CD4-positive, CD25-positive, alpha-beta regulatory T cell (primary cell): ENCODE measurements at regions not wholly inside any gene's neighbourhood (a gene's known extent, or its start where the extent isn't known, plus 50 kb on each side); places are given as distances from the start of the nearest gene placed in this dataset.

Experiments used
- ATAC-seq, 2 donors: fragments of 150-1000 bp; cut with Tn5 transposase; one replicate each; pipeline ENCODE4 v1.10.0; 2021; ENCODE audit warnings: low read depth in 2 of 2, moderate number of reproducible peaks in 2 of 2, moderate library complexity in 1 of 2
- DNase-seq, 3 donors: peaks; one replicate each; pipeline versions ENCODE4 v3.0.0 to v3.0.0-alpha.2; 2012 to 2022; ENCODE audit warnings: mixed read lengths in 1 of 3
- H3K27ac ChIP-seq: one replicate; pipeline ENCODE4 v1.7.0; 2013; ENCODE audit warnings: mild to moderate bottlenecking, low read length; ENCODE audit not compliant: insufficient read depth, poor library complexity, severe bottlenecking
- H3K27me3 ChIP-seq: one replicate; pipeline ENCODE4 v1.7.0; 2013; ENCODE audit warnings: low read length; ENCODE audit not compliant: control insufficient read depth, insufficient read depth
- H3K36me3 ChIP-seq: one replicate; pipeline ENCODE4 v1.7.0; 2013; ENCODE audit warnings: mild to moderate bottlenecking, low read length, moderate library complexity; ENCODE audit not compliant: control insufficient read depth, insufficient read depth
- H3K4me1 ChIP-seq: 2 replicates; pipeline ENCODE4 v1.7.0; 2013; ENCODE audit warnings: mild to moderate bottlenecking, low read length; ENCODE audit not compliant: insufficient read depth, control insufficient read depth, poor library complexity, severe bottlenecking
- H3K4me3 ChIP-seq: one replicate; pipeline ENCODE4 v1.7.0; 2013; ENCODE audit warnings: low read depth, mild to moderate bottlenecking, low read length, moderate library complexity
- H3K9me3 ChIP-seq, 2 experiments: 1 replicate in 1 of 2; 2 replicates in 1 of 2; pipeline ENCODE4 v1.7.0; 2013; ENCODE audit warnings: low read length in 2 of 2, mild to moderate bottlenecking in 1 of 2, moderate library complexity in 1 of 2; ENCODE audit not compliant: control insufficient read depth in 2 of 2
- H3K27ac Mint-ChIP-seq, 3 donors: one replicate each; pipeline ENCODE4 v1.8.0; 2020 to 2022; ENCODE audit warnings: mild to moderate bottlenecking in 3 of 3, mixed read lengths in 3 of 3, moderate library complexity in 2 of 3
- H3K27me3 Mint-ChIP-seq: one replicate; pipeline ENCODE4 v1.8.0; 2022; ENCODE audit warnings: mild to moderate bottlenecking, mixed read lengths
- H3K36me3 Mint-ChIP-seq: one replicate; pipeline ENCODE4 v1.8.0; 2020; ENCODE audit warnings: mixed read lengths
- H3K4me1 Mint-ChIP-seq, 4 donors: one replicate each; pipeline ENCODE4 v1.8.0; 2020 to 2022; ENCODE audit warnings: mixed read lengths in 4 of 4, mild to moderate bottlenecking in 1 of 4
- H3K4me3 Mint-ChIP-seq, 4 donors: one replicate each; pipeline ENCODE4 v1.8.0; 2020 to 2022; ENCODE audit warnings: mild to moderate bottlenecking in 4 of 4, mixed read lengths in 4 of 4, moderate library complexity in 3 of 4
- H3K9me3 Mint-ChIP-seq, 7 donors: one replicate each; pipeline ENCODE4 v1.8.0; 2020 to 2022; ENCODE audit warnings: mixed read lengths in 7 of 7, mild to moderate bottlenecking in 3 of 7, moderate library complexity in 2 of 7

DNA sequence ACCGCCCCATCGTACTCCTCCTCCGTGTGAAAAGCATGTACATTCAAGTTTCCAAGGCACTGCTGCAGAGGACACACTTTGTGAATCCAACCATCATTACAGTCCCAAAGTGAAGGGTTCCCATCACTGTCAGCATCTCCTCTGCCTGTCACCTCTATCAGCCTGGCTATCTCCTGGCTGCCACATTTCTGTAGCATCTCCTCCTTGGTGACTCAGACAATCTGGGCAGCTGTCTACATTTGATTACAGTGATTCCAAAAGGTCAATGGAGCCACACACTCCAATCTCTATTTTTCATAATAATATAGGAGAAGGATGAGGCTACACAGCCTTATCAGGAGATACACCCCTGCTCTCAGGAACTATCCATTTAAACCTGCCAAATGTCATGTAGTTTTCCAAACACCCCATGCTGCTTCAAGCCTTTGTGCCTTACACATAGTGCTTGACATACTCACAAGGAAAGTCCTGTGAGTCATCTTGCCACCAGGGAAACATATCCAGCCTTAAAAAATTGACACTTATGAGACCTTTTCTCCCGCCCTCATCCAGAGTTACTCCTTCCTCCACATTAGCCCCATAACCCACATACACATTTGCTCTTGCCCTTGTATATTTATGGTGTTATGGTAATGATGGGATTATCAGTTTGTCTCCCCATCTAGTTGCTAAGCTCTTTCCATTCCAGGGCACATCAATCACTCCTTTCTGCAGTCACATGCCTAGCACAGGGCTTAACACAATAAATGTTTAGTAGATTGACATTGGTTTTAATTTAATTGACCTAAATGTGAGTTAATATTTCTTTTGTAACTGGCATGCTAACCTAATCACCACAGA lies 250.1 kb upstream of the CDH5 start:
- Mint-ChIP-seq H3K4me3 (no peak overlapping the region), H3K4me1 (no peaks in the 10 kb centered on the region), H3K27me3 (no peaks in the 10 kb centered on the region), H3K36me3 (no peaks in the 10 kb centered on the region), H3K27ac (no peak overlapping the region), H3K9me3 (peaks cover 0 to 6% (median 0%) of the 10 kb centered on the region in 7 donors)
- no peak overlapping the region for H3K27ac ChIP-seq
- H3K27me3 ChIP-seq, result no peaks in the 10 kb centered on the region
- no peaks in the 10 kb centered on the region for H3K36me3 ChIP-seq
- H3K9me3 ChIP-seq, result no peaks in the 10 kb centered on the region
- DNase-seq (no peak), ATAC-seq (no peak)
- no peak overlapping the region for H3K4me3 ChIP-seq
- no peaks in the 10 kb centered on the region for H3K4me1 ChIP-seq

DNA sequence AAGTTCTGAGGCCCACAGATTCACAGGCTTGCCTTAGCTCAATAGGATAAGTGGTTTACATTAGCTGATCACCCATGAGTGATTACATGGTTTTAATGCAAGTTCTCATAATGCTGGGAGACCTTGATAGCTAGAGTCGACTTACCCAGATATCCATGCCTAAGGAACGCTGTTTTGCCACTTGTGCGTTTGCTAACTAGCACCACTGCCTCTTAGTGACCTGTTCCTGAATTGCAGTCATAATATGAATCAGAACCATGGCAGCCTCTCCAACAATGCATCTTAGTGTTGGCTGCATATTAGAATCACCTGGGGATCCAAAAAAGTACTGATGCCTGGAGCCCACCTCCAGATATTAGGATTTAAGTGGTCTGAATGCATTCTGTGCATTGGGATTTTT lies 251.1 kb upstream of the CDH5 start:
- Histone ChIP-seq H3K36me3 (no peaks in the 10 kb centered on the region), H3K4me3 (no peak overlapping the region), H3K4me1 (no peaks in the 10 kb centered on the region), H3K27ac (no peak overlapping the region), H3K9me3 (no peaks in the 10 kb centered on the region), H3K27me3 (no peaks in the 10 kb centered on the region)
- DNase-seq (no peak), ATAC-seq (no peak)
- Mint-ChIP-seq H3K27me3 (no peaks in the 10 kb centered on the region), H3K4me1 (no peaks in the 10 kb centered on the region), H3K27ac (no peak overlapping the region), H3K4me3 (no peak overlapping the region), H3K9me3 (peaks cover 0 to 4% (median 0%) of the 10 kb centered on the region in 7 donors), H3K36me3 (no peaks in the 10 kb centered on the region)

DNA sequence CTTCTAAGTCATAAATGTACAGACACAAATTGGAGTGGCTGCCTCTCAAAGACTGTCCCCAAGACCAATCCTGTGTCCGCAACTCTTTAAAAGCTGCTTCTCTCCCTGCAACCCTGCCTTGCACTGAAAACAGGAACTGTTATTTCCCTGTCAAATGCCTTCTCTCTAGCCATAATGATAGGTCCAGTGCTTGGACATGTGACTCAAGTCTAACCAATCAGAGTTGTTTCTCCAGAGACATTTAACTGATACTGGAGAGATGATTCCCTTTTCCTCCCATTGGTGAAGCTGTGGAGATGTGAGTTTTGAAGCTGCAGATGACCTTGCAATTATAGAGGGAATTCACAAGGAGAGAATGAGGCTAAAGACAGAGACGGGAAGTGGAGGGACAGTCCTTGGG lies 253.3 kb upstream of the CDH5 start:
- H3K36me3 Mint-ChIP-seq, result no peaks in the 10 kb centered on the region
- Histone ChIP-seq H3K4me3 (no peak overlapping the region), H3K9me3 (no peaks in the 10 kb centered on the region), H3K4me1 (no peaks in the 10 kb centered on the region), H3K27ac (no peak overlapping the region), H3K27me3 (no peaks in the 10 kb centered on the region), H3K36me3 (no peaks in the 10 kb centered on the region)
- no peak overlapping the region for H3K27ac Mint-ChIP-seq
- peaks cover 4% of the 10 kb centered on the region for H3K27me3 Mint-ChIP-seq
- peaks cover 0 to 4% (median 0%) of the 10 kb centered on the region in 7 donors for H3K9me3 Mint-ChIP-seq
- no peak for DNase-seq
- ATAC-seq, result no peak
- H3K4me1 Mint-ChIP-seq, result no peaks in the 10 kb centered on the region
- no peak overlapping the region for H3K4me3 Mint-ChIP-seq

DNA sequence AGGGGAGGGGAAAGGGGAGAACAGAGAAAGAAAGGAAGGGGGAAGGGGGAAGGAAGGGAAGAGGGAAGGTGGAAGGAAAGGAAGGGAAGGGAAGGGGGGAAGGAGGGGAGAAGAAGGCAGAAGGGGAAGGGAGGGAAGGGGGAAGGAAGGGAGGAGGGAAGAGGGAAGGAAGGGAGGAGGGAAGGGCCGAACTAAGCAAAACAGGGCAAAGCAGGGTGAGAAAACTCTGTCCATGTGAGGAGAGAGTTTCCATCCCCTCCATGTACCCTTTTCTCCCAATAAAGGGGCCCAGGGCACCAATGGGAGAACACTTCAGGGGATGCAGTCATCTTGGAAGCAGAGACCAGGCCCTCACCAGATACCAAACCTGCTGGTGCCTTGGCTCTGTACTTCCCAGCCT lies 256.8 kb upstream of the CDH5 start:
- H3K4me1 Mint-ChIP-seq, result no peaks in the 10 kb centered on the region
- ATAC-seq, result no peak
- Histone ChIP-seq H3K36me3 (no peaks in the 10 kb centered on the region), H3K27me3 (no peaks in the 10 kb centered on the region), H3K4me1 (no peaks in the 10 kb centered on the region), H3K4me3 (no peak overlapping the region), H3K9me3 (no peaks in the 10 kb centered on the region), H3K27ac (no peak overlapping the region)
- DNase-seq, result no peak
- no peak overlapping the region for H3K4me3 Mint-ChIP-seq
- H3K36me3 Mint-ChIP-seq, result no peaks in the 10 kb centered on the region
- H3K27ac Mint-ChIP-seq, result no peak overlapping the region
- H3K9me3 Mint-ChIP-seq, result peaks cover 0 to 4% (median 0%) of the 10 kb centered on the region in 7 donors
- H3K27me3 Mint-ChIP-seq, result peaks cover 4% of the 10 kb centered on the region

DNA sequence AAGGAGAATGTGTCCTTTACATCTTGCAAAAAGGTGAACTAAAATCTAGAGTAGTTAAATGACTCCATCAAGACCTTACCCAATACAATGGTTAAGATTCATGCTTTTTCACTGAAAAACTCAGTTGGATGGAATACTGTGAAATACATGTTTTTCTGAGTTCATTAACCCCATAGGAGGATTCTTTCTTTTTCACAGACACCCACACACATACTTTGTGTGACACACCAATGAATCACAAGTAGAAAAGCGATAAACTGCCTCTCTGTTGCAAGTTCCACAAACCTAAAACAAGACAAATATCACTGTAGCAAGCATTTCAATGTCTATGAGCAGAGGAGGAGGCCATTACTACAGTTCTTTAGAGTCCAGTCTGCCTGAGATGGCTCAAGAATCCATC lies 258.8 kb upstream of the CDH5 start:
- ATAC-seq, result no peak
- no peaks in the 10 kb centered on the region for H3K36me3 Mint-ChIP-seq
- H3K27ac Mint-ChIP-seq, result no peak overlapping the region
- no peaks in the 10 kb centered on the region for H3K4me1 Mint-ChIP-seq
- no peak for DNase-seq
- no peak overlapping the region for H3K4me3 Mint-ChIP-seq
- Histone ChIP-seq H3K4me3 (no peak overlapping the region), H3K4me1 (no peaks in the 10 kb centered on the region), H3K27me3 (no peaks in the 10 kb centered on the region), H3K27ac (no peak overlapping the region), H3K36me3 (no peaks in the 10 kb centered on the region), H3K9me3 (no peaks in the 10 kb centered on the region)
- H3K27me3 Mint-ChIP-seq, result peaks cover 4% of the 10 kb centered on the region
- H3K9me3 Mint-ChIP-seq, result peaks cover 0 to 4% (median 0%) of the 10 kb centered on the region in 7 donors

DNA sequence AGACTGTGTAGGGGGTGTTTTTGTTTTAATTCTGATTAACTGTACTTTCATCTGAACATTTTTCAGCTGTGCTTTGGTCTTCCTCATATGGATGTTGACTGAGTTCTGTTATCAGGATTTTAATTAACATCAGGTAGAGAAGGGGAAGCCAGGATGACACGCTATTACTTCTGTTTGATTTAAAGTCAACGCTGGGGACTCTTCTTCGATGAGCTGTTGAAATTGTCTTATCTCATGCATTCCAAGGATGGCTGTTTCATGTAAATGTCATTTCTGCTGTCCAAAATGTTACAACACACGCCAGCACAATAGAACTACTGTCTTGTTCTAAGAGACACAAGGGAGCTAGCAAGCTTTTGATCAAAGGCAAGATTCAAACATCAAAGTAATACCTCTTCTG lies 263.3 kb upstream of the CDH5 start:
- peaks cover 6% of the 10 kb centered on the region for H3K27me3 Mint-ChIP-seq
- no peaks in the 10 kb centered on the region for H3K27me3 ChIP-seq
- H3K36me3 ChIP-seq, result no peaks in the 10 kb centered on the region
- no peaks in the 10 kb centered on the region for H3K4me1 Mint-ChIP-seq
- no peaks in the 10 kb centered on the region for H3K9me3 ChIP-seq
- no peak overlapping the region for H3K4me3 Mint-ChIP-seq
- no peaks in the 10 kb centered on the region for H3K36me3 Mint-ChIP-seq
- DNase-seq (no peak), ATAC-seq (no peak)
- H3K4me1 ChIP-seq, result no peaks in the 10 kb centered on the region
- H3K27ac Mint-ChIP-seq, result no peak overlapping the region
- H3K27ac ChIP-seq, result no peak overlapping the region
- peaks cover 0 to 2% (median 0%) of the 10 kb centered on the region in 7 donors for H3K9me3 Mint-ChIP-seq
- H3K4me3 ChIP-seq, result no peak overlapping the region

DNA sequence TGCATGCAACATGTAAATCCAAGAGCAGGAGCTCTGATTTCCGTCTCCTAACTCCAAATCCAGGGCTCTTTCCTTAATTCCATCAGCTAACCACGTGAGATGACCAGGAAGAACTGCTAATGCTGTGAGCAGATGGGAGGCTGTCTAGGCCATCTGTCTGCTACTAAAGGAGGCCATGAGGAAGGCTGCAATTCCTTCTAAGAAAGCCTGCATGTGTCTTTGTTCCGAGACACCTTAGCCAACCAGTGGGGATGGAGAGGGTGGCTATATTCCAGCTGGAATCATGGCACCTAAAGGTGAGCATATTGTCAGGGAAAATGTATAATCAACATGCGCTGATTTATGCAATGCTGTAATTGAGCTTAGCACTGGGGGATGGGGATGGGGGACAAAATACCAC lies 267.2 kb upstream of the CDH5 start:
- H3K9me3 Mint-ChIP-seq, result peaks cover 0 to 2% (median 0%) of the 10 kb centered on the region in 7 donors
- no peaks in the 10 kb centered on the region for H3K4me1 Mint-ChIP-seq
- Histone ChIP-seq H3K4me3 (no peak overlapping the region), H3K4me1 (no peaks in the 10 kb centered on the region), H3K9me3 (no peaks in the 10 kb centered on the region), H3K36me3 (no peaks in the 10 kb centered on the region), H3K27me3 (no peaks in the 10 kb centered on the region), H3K27ac (no peak overlapping the region)
- no peak overlapping the region for H3K27ac Mint-ChIP-seq
- H3K36me3 Mint-ChIP-seq, result no peaks in the 10 kb centered on the region
- H3K4me3 Mint-ChIP-seq, result no peak overlapping the region
- DNase-seq, result no peak
- peaks cover 6% of the 10 kb centered on the region for H3K27me3 Mint-ChIP-seq
- no peak for ATAC-seq

DNA sequence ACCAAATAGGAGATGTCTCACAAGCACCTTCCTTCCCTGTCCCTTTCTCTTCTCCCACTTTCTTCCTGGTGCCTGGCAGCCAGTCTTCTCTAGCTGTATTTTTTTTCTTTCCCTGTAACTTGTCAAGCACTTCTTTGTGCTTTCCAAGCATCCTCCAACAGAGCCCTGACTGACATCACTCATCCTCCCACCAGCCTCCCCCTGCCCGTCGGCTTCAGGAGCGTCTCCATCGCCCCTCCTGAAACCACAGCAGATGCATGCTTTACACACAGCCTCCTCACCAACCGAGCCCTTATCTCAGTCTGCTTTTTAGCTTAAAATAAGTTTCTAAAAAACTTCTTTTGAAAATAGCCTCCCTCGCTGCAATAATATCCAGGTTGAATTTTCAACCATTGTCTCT lies 268.7 kb upstream of the CDH5 start:
- Mint-ChIP-seq H3K9me3 (peaks cover 0 to 2% (median 0%) of the 10 kb centered on the region in 7 donors), H3K4me3 (no peak overlapping the region), H3K36me3 (no peaks in the 10 kb centered on the region), H3K4me1 (no peaks in the 10 kb centered on the region), H3K27ac (no peak overlapping the region), H3K27me3 (peaks cover 6% of the 10 kb centered on the region)
- DNase-seq (no peak), ATAC-seq (no peak)
- Histone ChIP-seq H3K27ac (no peak overlapping the region), H3K4me3 (no peak overlapping the region), H3K9me3 (no peaks in the 10 kb centered on the region), H3K27me3 (no peaks in the 10 kb centered on the region), H3K4me1 (no peaks in the 10 kb centered on the region), H3K36me3 (no peaks in the 10 kb centered on the region)
